ENCODE measurements at regions not wholly inside any gene's neighbourhood (a gene's known extent, or its start where the extent isn't known, plus 50 kb on each side); places are given as distances from the start of the nearest gene placed in this dataset.
A peak's percentile ranks its signal among the peaks of the same experiment; 100 is the strongest.

DNA sequence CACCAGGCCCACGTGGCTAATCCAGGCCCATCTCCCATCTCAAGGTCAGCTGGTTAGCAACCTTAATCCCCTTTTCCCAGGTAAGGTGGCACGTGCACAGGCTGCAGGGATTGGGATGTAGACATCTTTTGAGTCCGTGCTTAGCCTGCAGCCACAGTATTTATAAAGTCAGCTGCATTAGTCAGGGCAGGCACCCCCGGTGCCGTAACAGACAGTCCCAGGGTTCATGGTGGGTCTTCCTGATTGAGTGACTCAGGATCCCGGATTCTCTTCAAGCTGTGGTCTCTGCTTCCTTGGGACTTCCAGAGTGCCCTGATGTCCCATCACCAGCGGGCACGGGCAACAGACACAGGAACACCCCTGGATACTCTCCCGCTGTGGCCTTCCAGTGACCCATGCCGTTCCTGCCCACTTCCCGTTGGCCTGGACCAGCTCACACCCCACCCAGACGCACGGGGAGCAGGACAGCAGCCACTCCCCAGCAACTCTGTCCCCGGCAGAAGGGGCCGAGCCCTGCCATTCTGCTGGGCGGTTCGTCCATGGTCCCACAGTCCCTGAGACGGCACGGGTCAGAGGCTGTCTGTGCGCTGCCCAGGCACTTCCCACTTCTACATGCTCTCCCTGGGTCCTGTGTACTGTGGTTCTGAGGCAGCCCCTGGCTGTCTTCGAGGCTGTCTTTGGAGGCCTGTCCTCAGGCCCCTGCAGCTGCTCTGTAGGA is 248.6 kb upstream of the GSE1 start:
- DNase-seq = no peak

GRCh38 chr16:85365120-85365519 is 248.0 kb upstream of the GSE1 start:
- no peak for DNase-seq

GRCh38 chr16:85366031-85366763 is 246.9 kb upstream of the GSE1 start:
- DNase-seq = no peak

DNA sequence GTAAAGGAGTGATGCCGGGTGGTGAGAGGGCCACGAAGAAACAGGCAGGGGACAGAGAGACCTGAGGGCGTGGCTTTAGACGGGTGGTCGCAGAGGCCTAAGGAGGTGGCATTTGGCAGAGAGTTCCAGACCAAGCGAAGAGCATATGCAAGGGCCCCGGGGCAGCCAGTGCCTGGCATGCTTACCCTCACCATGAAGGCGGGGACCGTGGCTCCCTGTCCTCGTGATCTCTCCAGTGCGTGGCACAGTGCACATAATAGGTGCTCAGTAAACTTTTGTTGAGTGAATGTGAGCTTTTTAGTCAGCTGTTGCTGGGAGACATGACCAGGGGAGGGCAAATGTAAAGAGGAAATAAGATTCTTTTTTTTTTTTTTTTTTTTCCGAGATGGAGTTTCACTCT is 245.6 kb upstream of the GSE1 start:
- no peak for DNase-seq

DNA sequence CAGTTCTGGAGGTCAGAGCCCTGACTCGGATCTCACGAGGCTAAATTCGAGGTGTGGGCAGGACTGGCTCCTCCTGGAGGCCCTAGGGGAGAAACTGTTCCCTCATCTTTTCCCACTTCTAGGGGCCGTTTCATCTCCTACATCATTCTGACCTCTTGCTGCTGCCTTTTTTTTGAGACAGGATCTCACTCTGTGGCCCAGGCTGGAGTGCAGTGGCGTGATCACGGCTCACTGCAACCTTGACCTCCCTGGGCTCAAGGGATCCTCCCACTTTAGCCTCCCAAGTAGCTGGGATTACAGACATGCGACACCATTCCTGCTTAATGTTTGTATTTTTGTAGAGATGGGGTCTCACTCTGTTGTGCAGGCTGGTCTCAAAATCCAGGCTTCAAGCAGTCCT is 244.1 kb upstream of the GSE1 start:
- DNase-seq = no peak

DNA sequence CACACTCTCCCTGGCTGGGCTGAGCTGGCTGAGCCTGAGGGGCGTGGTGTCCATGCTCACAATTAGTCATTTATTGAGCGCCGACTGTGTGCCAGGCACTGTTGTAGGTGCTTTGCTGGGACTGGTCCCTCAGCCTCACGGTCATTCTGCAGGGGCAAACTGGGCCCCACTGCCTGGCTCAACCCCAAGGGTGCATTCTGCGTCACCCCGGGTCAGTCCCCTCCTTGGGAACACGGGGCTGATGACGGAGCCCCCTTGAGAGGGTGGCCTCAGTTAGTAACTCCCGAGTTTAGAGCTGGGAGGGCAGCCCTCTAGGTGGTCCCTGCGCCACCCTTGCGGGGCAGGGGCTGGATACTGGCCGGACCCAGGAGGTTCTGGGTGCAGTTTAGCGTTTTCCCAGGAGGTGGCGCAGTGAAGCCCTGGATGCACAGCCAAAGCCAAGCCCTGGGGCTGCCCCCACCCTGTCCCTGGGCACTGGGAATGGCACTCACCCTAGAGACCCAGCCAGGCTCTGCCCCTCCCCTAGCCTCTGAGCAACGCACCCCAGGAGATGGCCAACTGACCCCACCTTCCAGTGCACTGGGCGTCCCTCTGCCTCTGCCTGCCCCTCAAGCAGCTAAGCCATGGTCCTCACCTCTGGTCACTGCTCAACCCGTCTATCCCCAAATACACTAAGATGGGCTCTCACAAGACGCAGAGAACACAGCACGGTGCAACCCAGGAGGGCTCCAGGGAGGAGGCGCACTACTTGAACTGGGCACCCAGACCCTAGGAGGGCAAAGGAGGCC is 243.2 kb upstream of the GSE1 start:
- DNase-seq = peak; percentile 28

GRCh38 chr16:85370543-85370880 is 242.6 kb upstream of the GSE1 start:
- DNase-seq = no peak

DNA sequence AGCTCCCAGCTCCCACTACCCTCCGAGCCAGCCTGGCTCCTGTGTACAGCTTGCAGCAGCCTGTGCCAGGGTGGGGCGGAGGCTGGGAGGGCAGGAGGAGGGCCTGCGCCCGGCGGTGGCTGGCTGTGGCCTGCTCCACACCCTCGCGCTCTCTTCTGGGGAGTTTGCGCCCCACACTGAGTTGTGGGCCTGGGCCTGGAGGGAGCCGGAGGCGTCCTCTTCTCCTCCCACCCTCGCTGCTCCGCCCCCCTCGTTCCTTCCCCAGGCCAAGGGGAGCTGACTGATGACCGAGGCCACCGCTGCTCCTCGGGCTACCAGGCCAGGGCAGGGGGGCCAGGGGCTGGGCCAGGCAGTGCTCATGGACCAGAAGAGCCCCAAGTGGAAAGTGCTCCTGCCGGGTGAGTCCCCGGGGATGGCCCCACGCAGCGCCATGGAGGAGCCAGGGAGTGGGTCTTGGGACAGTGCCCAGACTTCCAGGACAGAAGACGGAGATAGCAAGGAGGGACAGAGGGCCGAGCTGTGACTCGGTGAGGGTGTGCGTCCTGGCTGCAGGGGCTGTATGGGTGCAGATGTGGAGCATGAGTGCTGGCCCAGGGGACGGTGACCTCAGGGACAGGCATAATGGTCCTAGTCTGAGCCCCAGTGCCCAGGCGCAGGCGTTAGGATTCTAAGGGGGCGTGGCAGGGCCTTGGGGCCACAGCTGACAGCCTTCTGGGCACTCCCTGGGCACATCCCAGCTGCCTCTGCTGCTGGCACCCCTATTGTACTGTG is 242.1 kb upstream of the GSE1 start:
- DNase-seq = no peak

DNA sequence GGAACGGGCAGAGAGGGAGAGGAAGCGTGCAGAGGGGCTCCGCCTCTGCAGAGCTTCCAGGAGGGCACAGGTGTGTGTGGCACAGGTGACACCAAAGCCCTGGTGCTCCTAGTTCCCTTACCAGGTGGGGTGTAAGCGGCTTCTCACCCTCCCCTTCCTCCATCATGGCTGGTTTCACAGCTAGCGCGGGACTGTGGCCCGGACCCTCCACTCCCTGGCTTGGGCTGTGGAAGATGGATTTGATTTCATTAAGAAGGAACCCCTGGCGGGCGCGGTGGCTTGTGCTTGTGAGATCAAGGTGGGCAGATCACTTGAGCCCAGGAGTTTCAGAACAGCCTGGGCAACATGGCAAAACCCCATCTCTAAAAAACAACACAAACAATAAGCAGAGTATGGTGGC is 241.2 kb upstream of the GSE1 start:
- no peak for DNase-seq

DNA sequence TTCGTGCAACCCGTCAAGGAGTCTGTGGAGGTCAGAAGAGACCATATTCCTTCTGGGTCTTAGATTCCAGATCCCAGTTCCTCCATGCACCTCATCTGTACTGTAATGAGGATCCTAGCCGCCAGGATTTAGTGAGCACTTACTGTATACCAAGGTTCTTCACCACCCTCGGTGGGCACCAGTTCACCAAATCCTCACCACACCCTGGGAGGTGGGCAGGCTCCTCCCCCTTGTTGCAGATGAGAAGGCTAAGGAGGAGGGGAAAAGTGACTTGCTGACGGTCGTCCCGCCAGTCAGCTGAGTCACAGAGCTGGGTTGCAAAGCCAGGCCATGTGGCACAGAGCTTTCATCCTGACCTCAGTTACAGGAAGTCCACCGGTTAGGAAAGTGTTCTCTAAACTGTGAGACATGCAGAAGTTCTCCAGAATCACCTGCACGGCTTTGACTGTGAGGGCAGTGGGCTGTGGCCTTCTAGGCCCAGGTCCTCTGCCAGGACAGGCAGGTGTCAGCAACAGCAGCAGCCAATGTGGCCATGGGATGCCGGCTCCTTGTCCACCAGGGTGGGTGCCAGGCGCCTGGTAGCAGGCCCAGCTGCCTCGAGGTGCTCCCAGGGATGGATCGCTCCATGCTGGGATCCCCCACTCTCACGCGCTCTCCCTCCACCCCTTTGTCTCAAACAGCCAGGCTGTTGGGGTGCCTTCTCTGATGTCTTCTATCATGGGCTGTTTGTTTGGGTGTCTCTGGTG is 240.3 kb upstream of the GSE1 start:
- no peak for DNase-seq

GRCh38 chr16:85373741-85374570 is 239.2 kb upstream of the GSE1 start:
- DNase-seq = no peak

GRCh38 chr16:85374571-85374872 is 238.6 kb upstream of the GSE1 start:
- DNase-seq = no peak

DNA sequence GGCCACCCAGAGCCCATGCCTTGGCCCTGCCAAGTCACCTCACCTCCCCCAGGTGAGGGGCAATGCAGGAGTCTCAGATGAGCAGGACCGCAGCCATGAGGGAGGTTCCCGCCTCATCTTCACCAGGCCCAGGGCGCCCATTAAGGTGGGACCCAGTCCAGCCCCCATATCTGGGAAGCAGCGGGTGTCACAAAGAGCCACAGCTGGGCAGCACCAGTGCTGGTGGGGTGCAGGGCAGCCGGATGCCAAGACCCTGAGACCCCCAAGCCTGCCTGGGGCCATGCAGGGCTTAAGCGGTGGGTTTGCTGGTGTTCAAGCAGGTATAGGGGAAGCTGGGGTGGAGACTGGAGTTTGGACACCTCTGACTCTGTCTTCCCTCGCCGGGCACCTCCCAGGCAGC is 237.8 kb upstream of the GSE1 start:
- no peak for DNase-seq

DNA sequence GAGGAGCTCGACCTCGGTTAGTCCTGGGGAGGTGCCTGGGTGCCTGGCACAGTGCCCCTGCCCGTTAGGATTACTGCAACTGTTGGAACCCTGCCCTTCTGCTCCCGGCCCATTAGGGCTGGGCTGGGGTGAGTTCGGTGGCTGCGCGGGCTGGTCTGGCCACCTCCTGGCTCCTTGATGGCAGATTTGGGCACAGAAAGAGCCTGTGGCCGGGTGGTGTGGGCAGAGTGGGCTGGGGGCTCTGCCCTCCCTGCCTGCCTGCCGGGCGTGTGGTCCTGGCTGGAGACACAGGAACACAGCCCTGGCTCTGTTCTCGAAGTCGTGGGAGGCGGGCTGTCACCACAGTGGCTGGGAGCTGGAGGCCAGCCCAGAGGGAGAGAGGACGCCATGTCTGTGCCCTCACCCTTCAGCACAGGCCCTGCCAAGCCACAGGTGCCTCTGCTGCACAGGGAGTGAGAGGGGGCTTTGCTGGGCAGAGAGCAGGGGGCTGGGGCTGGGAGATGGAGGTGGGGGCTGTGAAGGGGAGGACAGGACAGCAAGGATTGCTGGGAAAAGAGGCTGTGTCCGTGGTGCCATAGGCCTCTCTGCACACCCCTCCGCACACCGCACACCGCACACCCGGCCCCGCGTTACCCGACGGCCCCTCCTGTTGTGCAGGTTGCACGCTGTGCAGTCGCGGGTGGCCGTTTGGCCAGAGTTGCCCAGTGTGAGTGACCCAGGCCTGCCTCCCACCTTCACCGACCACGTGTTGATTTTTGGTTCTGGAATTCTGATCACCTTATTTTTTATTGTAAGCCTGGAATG is 236.6 kb upstream of the GSE1 start:
- DNase-seq = no peak

DNA sequence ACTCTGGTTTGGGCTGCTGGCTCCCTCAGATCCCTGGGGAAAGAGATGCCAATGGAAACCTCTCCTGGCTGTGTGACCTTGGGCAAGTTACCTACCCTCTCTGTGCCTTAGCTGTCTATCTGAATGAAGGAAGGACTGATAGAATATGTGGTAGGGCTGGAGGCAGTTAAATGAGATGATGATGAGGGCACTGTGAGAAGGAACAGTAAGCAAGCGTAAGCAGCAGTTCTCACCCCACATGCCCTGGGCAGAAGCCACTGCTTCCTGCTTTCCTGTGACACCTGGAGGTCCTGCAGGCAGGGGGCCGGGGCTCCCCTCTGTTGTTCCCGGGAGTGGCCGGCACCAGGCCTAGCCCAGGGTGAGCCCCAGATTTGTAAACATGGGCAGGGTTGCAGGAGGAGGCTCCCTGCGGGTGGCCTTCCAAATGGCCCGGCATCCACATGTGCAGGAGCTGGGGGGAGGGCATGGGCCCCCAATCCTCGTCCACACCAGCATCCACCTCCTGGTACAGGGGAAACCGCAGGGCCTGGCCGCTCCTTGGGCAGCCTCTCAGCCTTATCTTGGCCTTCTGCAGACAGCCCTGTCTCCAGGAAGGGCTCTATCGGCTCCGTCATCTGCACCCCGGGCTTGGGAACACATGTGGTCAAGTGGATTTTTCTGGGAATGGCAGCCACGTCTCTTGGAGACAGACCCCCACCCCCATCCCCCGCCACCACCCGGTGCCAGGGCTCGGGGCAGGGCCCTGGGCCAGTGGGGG is 235.6 kb upstream of the GSE1 start:
- DNase-seq = no peak

DNA sequence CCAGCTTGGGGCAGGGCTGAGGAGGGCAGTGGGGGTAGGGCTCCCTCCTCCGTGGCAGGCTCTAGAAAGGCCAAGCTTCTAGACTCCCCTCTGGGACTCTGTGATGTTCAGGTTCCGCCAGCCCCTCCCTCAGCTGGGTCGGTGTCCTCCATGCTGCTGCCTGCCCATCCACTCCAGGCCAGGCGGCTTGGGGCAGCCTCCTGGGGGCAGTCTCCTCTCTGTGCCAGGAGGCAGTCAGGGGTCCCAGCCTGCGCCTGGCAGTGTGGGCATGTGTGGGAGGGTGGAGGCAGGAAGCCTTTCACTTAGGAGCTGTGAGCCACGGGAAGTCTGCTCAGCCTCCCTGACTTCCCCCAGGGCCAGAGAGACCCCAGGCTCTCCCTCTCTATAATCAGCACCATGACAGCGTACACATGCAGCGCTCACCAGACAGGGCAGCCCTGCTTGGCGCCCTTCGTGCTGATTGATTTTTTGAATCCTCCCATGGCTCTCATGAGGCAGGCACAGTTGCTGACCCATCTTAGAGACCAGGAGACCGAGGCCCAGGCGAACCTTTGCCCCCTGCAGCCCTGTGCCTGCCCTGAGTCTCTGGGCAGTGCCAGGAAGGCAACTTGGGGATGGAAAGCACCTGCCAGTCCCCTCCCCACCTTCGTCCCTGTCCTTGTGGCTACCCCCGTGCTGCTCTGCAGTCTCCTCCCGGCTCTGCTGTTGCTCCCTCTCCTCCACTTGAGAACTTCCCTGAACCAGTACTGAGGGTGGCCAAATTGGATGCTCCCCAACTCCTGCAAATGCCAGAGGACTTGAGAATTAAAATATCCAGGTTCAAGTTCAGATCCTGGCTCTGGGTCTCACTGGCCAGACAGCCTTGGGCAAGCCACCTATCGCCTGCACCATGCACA is 234.7 kb upstream of the GSE1 start:
- no peak for DNase-seq

DNA sequence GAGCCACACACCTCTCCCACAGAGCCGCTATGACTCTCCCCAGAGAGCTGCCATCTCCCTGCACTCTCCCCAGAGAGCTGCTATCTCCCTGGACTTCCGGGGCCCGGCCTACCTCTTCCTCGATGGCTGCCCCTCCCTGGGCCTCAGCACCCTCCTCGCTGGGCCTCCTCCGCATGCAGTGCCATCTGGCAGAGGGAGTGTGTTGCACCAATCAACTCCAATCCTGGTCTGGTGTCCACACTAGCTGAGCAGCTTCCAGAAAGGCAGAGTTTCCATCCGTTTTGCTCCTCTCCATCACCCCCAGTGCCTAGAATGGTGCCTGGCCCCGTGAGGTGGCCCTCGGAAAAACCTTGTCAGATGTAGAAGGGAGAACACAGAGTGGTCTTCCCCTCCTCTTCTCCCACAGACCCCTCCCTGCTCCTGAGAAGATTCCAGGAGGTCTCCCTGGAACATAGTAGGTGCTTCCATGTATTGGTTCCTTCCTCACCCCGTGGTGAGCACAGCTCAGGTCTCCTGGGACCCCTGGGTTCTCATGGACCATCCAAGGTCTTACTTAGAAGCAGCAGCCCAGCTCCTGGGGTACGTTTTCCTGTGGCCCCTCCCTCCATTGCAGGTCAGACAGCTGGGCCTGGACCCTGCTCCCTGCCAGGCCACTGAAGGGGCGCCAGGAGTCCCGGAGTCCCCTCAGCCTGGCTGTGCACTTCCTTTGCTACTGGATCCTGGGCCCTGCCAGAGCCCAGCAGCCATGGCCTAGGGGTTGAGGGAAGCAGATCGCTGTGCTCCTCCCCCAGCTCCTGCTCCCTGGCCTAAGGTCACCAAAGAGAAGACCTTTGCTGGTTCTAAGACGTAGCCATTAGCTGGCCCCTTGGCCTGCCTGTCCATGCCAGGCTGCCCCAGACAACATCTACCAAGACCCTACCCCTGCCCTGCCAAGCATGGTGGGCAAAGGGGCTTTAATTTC is 233.8 kb upstream of the GSE1 start:
- DNase-seq = no peak

DNA sequence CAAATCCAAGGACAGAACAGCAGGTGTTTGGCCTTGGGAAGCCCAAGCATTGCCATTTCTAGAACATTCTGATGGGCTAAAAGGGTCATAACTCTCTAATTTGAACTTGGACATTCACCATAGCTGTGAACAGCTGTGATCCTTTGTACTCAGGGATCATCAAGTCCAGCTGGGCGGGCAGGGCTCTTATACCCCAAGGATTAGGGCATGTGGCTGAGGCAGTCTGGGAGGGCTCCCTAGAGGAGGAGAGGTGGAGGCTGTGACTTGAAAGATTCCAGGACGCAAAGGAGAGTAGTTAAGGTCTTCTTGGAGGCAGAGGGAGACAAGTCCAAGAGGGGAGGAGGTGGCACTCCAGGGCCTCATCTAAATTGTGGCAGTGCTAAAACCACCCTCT is 233.1 kb upstream of the GSE1 start:
- no peak for DNase-seq
